Right lobe of liver (tissue), 6 donors: ENCODE measurements at regions not wholly inside any gene's neighbourhood (a gene's known extent, or its start where the extent isn't known, plus 50 kb on each side); places are given as distances from the start of the nearest gene placed in this dataset.
"Not testable (repeated sequence)": the region's sequence is repeated elsewhere in the genome, so short reads cannot be mapped to it uniquely, and the experiment has no call there.

Experiments used
- ATAC-seq, 4 donors: fragments of 200-7000 bp; cut with Tn5 transposase; one replicate each; pipeline ENCODE4 v1.9.1; 2020; ENCODE audit warnings: mild to moderate bottlenecking in 4 of 4, moderate library complexity in 4 of 4
- DNase-seq, 3 donors: peaks; one replicate each; pipeline ENCODE4 v3.0.0-alpha.2; 2020
- H3K27ac ChIP-seq, 3 donors: fragments of 200-600 bp; one replicate each; pipeline ENCODE4 v1.8.0; 2022
- H3K27me3 ChIP-seq, 2 donors: fragments of 200-600 bp; one replicate each; pipeline ENCODE4 v1.8.0; 2022
- H3K36me3 ChIP-seq, 4 donors: fragments of 200-600 bp; sonication (generic) in 1 of 4; one replicate each; pipeline versions ENCODE4 v1.5.1 to v1.8.0; 2017 to 2022; ENCODE audit warnings: control low read depth in 1 of 4
- H3K4me1 ChIP-seq, 4 donors: fragments of 200-600 bp; sonication (generic) in 1 of 4; one replicate each; pipeline versions ENCODE4 v1.5.1 to v1.8.0; 2017 to 2022; ENCODE audit warnings: control low read depth in 1 of 4
- H3K4me3 ChIP-seq, 3 donors: fragments of 200-600 bp; one replicate each; pipeline ENCODE4 v1.8.0; 2022
- H3K9me3 ChIP-seq, 4 donors: fragments of 200-600 bp; sonication (generic) in 1 of 4; one replicate each; pipeline versions ENCODE4 v1.5.1 to v1.8.0; 2017 to 2022; ENCODE audit warnings: control low read depth in 1 of 4
- POLR2A ChIP-seq: fragments of 450-650 bp; IDR thresholded peaks from one replicate; pipeline ENCODE4 v1.6.1; 2017; ENCODE audit warnings: antibody characterized with exemption, mild to moderate bottlenecking
- WGBS: methylation state at CpG from one replicate; pipeline ENCODE4 v1.1.6; 2018; ENCODE audit warnings: low coverage, low lambda C conversion rate; ENCODE audit not compliant: insufficient coverage; ENCODE audit errors: missing lambda C conversion rate; 5-methylcytosine and 5-hydroxymethylcytosine counted together
- intact Hi-C, 2 donors: fragments of 100-400 bp; cut with DNase I; formaldehyde crosslinking; loops; one replicate each; pipeline versions ENCODE4 v1.11.2 to v1.14.1; 2022
- TF ChIP-seq, protein P1 (sequence below), 4 donors: fragments of 200-600 bp in 3 of 4; fragments of 450-650 bp in 1 of 4; IDR thresholded peaks; one replicate each; pipeline versions ENCODE4 v1.5.1 to v1.8.0; 2016 to 2022; ENCODE audit warnings: antibody characterized with exemption in 4 of 4, mild to moderate bottlenecking in 2 of 4
- donor health status: DM: no; HTN: yes; CAD: no.
- donor health status: DM: no; HTN: no; CAD: no.
- donor health status: DM: no; HTN: no; CAD: no.
- donor health status: DM: no; HTN: yes; CAD: no.
- donor health status: DM: no; HTN: yes; CAD: no.

DNA sequence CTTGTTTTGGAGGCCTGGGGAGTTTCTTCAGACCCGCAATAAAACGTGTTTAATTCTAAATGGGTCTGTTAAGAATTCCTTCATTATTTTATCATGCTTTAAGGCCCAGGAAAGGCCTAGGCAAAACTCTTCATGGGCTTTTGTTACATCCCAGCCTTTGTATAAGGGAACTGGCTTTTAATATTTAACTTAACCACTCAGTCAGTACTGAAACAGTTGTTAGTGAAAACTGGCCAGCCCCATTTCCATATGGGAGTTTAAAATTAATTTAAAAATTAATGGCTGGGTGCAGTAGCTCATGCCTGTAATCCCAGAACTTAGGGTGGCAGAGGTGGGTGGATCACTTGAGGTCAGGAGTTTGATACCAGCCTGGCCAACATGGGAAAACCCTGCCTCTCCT is 213.2 kb upstream of the FKBP1C start:
- TF ChIP-seq, protein P1, sequence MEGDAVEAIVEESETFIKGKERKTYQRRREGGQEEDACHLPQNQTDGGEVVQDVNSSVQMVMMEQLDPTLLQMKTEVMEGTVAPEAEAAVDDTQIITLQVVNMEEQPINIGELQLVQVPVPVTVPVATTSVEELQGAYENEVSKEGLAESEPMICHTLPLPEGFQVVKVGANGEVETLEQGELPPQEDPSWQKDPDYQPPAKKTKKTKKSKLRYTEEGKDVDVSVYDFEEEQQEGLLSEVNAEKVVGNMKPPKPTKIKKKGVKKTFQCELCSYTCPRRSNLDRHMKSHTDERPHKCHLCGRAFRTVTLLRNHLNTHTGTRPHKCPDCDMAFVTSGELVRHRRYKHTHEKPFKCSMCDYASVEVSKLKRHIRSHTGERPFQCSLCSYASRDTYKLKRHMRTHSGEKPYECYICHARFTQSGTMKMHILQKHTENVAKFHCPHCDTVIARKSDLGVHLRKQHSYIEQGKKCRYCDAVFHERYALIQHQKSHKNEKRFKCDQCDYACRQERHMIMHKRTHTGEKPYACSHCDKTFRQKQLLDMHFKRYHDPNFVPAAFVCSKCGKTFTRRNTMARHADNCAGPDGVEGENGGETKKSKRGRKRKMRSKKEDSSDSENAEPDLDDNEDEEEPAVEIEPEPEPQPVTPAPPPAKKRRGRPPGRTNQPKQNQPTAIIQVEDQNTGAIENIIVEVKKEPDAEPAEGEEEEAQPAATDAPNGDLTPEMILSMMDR (IDR thresholded peaks at IDR 0.05), result no peak
- TF ChIP-seq POLR2A, result no peak
- H3K4me1 ChIP-seq, result no peaks in the 10 kb centered on the region
- DNase-seq, result no peak
- no peaks in the 10 kb centered on the region for H3K27me3 ChIP-seq
- no peak for ATAC-seq
- no peak overlapping the region for H3K27ac ChIP-seq
- intact Hi-C loops, result no loop called here
- H3K36me3 ChIP-seq, result no peaks in the 10 kb centered on the region
- H3K4me3 ChIP-seq, result no peak overlapping the region
- WGBS, result 68% methylated on average over 2 of the region's 2 CpGs
- no peaks in the 10 kb centered on the region for H3K9me3 ChIP-seq

DNA sequence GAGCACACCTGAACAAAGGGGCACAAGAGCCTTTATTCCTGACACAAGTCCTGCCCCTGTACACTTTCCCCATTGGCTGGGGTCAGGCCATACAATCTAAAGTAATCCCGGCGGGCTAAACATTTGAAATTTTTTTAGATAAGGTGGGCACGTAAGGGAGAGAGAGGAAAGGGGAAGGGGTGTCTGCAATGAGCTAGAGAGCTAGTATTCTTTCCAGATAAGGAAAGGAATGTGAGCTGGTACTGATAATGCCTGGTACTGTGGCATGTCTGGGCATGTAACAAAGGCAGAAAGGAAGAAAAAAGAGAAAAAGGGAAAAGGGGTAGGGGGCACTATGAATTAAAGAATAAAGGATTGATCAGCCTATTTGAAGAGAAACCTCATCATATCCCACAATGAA is 212.0 kb upstream of the FKBP1C start:
- H3K27ac ChIP-seq, ATAC-seq, H3K9me3 ChIP-seq, intact Hi-C loops, H3K27me3 ChIP-seq, H3K4me1 ChIP-seq, DNase-seq, H3K36me3 ChIP-seq, H3K4me3 ChIP-seq: not testable (repeated sequence)
- 5% methylated on average over 3 of the region's 3 CpGs for WGBS

DNA sequence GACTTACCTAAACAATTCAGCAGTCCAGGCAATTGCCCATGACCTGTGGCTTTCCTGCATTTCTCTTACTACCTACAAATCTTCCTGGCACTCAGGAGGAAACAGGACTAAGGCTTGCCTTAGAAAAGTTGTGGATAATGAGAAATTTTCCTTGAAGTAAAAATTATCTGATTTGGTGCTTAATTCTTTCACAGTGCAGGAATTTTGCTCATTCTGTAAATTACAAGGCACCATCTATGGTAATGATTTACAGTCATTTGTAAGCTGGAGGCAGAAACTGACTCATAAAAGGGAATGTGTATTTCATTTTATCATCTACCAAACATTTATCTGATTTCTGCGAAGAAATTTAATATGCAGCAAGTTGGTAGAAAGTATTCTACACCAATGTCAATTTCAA is 211.5 kb upstream of the FKBP1C start:
- Histone ChIP-seq H3K4me1 (no peaks in the 10 kb centered on the region), H3K4me3 (no peak overlapping the region), H3K27ac (no peak overlapping the region), H3K27me3 (no peaks in the 10 kb centered on the region), H3K36me3 (no peaks in the 10 kb centered on the region), H3K9me3 (no peaks in the 10 kb centered on the region)
- no peak for ATAC-seq
- DNase-seq, result no peak
- WGBS, result 44% methylated on average over 1 of the region's 1 CpG
- intact Hi-C loops, result no loop called here
- TF ChIP-seq POLR2A, result no peak
- TF ChIP-seq, protein P1 (IDR thresholded peaks at IDR 0.05), result no peak

DNA sequence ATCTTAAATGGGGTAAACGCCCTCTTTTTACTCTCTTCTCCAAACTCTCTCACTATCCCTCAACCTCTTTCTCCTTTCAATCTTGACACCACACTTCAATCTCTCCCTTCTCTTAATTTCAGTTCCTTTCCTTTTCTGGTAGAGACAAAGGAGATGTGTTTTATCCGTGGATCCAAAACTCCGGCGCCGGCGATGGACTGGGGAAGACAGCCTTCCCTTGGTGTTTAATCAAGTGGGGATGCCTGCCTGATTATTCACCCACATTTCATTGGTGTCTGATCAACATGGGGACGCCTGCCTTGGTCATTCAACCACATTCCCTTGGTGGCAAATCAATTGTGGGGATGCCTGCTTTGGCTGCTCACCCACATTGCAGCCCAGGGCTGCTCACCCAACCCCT is 205.3 kb upstream of the FKBP1C start:
- H3K27ac ChIP-seq, H3K27me3 ChIP-seq, intact Hi-C loops, H3K36me3 ChIP-seq, DNase-seq, H3K9me3 ChIP-seq, H3K4me1 ChIP-seq, ATAC-seq, H3K4me3 ChIP-seq: not testable (repeated sequence)
- WGBS, result 72% methylated on average over 7 of the region's 7 CpGs

DNA sequence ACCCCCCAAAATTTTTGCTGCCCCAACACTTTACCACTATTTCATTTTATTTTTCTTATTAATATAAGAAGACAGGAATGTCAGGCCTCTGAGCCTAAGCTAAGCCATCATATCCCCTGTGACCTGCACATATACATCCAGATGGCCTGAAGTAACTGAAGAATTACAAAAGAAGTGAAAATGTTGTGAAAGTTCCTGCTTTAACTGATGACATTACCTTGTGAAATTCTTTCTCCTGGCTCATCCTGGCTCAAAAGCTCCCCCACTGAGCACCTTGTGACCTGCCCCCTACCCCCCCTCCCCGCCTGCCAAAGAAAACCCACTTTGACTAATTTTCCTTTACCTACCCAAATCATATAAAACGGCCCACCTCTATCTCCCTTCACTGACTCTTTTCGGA is 200.3 kb upstream of the FKBP1C start:
- H3K9me3 ChIP-seq, intact Hi-C loops, H3K27ac ChIP-seq, ATAC-seq, H3K27me3 ChIP-seq, H3K4me3 ChIP-seq, H3K4me1 ChIP-seq, DNase-seq, H3K36me3 ChIP-seq: not testable (repeated sequence)
- WGBS, result 45% methylated on average over 3 of the region's 3 CpGs

DNA sequence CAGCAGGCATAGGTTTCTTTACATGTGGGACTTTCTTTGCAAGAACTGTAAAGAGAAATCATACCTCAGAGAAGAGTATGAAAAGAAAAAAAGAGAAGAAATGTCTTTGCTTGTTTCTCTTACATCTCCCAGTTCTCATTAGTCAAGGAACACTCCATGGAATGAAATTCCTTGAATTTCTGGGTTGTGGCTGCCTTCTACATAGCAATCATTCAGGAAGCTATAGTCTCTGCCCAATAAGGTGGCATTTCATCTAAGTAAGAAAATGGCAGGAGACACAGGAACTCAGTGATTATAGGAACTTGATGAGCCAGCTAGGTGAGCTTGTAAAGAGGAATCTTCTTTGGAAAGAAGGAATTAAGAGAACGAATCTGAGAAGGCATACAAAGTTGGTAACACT is 197.0 kb upstream of the FKBP1C start:
- no peaks in the 10 kb centered on the region for H3K4me1 ChIP-seq
- H3K27me3 ChIP-seq, result no peaks in the 10 kb centered on the region
- DNase-seq, result no peak
- TF ChIP-seq, protein P1 (IDR thresholded peaks at IDR 0.05), result no peak
- TF ChIP-seq POLR2A, result no peak
- H3K4me3 ChIP-seq, result no peak overlapping the region
- no peak overlapping the region for H3K27ac ChIP-seq
- H3K9me3 ChIP-seq, result no peaks in the 10 kb centered on the region
- H3K36me3 ChIP-seq, result no peaks in the 10 kb centered on the region
- ATAC-seq, result no peak
- WGBS, result 38% methylated on average over 1 of the region's 1 CpG
- intact Hi-C loops, result no loop called here
